ENCODE measurements at regions not wholly inside any gene's neighbourhood (a gene's known extent, or its start where the extent isn't known, plus 50 kb on each side); places are given as distances from the start of the nearest gene placed in this dataset.
A peak's percentile ranks its signal among the peaks of the same experiment; 100 is the strongest.
"Not testable (repeated sequence)": the region's sequence is repeated elsewhere in the genome, so short reads cannot be mapped to it uniquely, and the experiment has no call there.

DNA sequence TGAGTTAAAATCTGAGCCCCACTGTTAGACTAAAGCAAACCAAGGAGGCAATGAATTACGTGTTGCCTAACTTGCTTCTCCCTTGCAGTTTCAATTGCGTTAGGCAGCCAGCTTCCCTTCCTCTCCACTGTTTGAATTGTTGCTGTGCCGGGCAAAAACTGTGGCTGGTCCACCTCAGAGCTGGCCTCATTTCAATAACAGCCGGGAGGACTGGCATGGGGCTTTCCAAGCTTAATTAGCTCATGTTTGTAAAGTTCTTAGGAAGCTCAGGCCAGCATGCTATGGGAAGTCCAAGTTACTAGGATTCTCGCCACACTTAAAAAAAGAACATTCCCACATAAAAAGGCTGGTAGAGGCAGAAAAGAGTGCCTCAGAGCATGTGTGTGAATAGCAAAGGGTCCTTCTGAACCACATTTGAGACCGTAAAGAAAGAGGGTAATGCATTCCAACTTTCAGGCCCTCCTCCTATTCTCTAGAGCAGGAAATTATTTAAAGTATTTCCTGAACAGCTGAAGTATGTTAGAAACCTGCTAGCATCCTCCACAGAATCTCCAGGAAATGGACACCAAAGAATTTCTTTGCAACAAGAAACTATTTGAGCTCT is 79.0 kb upstream of the SMURF2 start:
- POLR2A ChIA-PET = no interaction called here
- DNase-seq (no peak), ATAC-seq (ENCODE audit: low read depth) (no peak)
- no peaks in the 10 kb centered on the region for H3K9me3 Mint-ChIP-seq
- H3K27ac Mint-ChIP-seq = no peak overlapping the region
- no peaks in the 10 kb centered on the region for H3K27me3 Mint-ChIP-seq
- no peak overlapping the region for H3K4me3 Mint-ChIP-seq
- no peaks in the 10 kb centered on the region for H3K36me3 Mint-ChIP-seq
- H3K4me1 Mint-ChIP-seq = peaks cover 19% of the 10 kb centered on the region

DNA sequence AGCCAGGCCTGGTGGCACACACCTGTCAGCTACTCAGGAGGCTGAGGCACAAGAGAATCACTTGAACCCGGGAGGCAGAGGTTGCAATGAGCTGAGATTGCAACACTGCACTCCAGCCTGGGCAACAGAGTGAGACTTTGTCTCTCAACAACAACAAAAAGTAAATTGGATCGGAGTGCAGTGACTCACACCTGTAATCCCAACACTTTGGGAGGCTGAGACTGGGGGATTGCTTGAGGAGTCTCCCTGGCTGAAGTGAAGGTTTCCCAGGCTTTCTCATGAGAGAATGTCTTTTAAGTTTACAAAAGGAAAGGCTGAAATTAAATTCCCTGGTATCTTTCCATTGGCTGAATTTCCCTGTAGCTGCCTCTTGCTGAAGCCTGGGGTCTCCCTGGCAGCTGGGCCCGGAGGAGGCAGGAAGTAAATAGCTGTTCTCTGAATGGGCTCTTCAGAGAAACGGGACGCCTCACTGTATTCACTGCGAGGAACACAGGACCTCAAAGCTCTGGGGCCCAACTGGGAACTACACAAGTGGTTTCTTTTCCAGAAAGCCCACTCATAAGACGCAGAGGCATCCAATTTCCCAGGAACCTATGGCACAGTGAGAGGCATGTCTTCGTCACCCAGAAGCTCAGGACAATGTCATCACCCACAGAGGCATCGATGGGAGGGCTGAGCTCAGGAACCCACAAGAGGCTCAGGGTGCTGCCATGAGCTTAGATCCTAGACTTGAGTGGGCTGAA is 77.4 kb upstream of the SMURF2 start:
- H3K4me1 Mint-ChIP-seq = peaks cover 23% of the 10 kb centered on the region
- H3K4me3 Mint-ChIP-seq = no peak overlapping the region
- no peak for DNase-seq
- H3K36me3 Mint-ChIP-seq = no peaks in the 10 kb centered on the region
- no peaks in the 10 kb centered on the region for H3K27me3 Mint-ChIP-seq
- POLR2A ChIA-PET = interaction anchor here (1.0 kb wide), 1 partner anchor 234 kb away, joined by 3 read pairs; no protein-coding TSS in a partner anchor
- peak overlapping the region; percentile 65 for H3K27ac Mint-ChIP-seq
- no peak for ATAC-seq (ENCODE audit: low read depth)
- no peaks in the 10 kb centered on the region for H3K9me3 Mint-ChIP-seq

DNA sequence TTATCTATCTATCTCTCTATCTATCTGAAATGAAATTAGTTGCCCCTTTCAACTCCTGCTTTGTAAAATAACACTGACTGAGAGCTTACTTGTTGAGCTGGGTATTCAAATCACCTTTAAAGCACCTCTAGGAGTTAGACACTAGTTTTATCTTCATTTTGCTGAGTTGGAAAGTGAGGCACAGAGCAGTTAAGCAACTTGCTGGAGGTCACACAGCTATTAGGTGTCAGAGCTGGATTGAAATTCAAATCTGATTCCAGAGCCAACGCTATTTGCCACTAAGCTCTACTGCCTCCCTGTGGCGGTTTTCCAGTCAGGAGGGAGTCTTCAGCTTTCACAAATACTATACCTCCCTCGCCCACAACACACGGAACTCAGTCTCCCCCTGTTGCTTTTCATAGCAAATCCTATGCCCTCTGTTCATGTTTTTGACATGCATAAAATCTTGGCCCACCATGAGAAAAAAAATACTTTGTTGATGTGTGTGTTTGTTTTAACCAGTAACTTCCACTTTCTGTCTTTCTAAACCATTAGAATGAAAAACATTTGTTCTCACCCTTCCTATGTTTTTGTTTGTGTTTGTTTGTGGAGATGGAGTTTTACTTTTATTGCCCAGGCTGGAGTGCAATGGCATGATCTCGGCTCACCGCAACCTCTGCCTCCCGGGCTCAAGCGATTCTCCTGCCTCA is 74.8 kb upstream of the SMURF2 start:
- ATAC-seq (ENCODE audit: low read depth) = peak; percentile 83

DNA sequence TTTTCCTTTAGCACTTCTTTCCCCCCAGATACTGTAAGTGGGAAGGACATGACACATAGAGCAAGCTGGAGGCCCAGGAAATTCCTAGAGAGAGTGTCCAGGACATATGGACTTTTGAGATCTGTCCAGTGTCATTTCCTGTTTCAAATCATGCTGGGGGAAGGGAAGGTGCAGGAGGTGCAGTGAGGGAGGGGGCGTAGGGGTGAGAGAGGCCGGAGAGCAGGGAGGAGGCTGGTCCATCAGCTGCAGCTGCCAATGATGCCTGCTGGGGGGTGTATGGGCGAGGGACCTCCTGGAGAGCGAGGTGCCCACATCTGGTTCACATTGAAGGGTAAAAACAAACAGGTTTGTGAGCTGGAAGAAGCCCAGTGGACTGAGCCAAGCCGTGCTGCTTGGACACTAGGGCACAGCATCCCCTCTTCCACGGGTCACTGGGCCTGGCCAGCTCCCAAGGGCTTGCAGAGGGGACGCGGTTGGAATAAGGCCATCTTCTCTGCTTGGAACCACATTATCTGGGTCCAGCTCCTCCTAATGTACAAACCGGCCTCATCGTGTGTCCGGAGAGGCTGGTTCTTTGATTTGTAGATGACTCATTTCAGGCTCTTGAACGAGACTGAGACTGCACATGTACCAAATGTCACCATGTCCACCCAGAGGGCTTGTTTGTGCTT is 70.4 kb upstream of the SMURF2 start:
- Mint-ChIP-seq H3K27me3 (peaks cover 2% of the 10 kb centered on the region), H3K4me1 (peaks cover 12% of the 10 kb centered on the region), H3K36me3 (no peaks in the 10 kb centered on the region), H3K4me3 (no peak overlapping the region), H3K9me3 (no peaks in the 10 kb centered on the region), H3K27ac (no peak overlapping the region)
- ATAC-seq (ENCODE audit: low read depth) (no peak), DNase-seq (no peak)
- POLR2A ChIA-PET = no interaction called here

More for the DNA sequence above, 74.8 kb upstream of the SMURF2 start:
- Mint-ChIP-seq H3K27ac (no peak overlapping the region), H3K27me3 (peaks cover 2% of the 10 kb centered on the region), H3K9me3 (no peaks in the 10 kb centered on the region), H3K4me3 (no peak overlapping the region), H3K36me3 (no peaks in the 10 kb centered on the region), H3K4me1 (peaks cover 23% of the 10 kb centered on the region)
- POLR2A ChIA-PET = interaction anchor here (1.1 to 1.3 kb wide), 3 partner anchors 12 to 74 kb away, joined by 3 to 4 read pairs (median 4); no protein-coding TSS in a partner anchor
- peak; percentile 41 for DNase-seq

DNA sequence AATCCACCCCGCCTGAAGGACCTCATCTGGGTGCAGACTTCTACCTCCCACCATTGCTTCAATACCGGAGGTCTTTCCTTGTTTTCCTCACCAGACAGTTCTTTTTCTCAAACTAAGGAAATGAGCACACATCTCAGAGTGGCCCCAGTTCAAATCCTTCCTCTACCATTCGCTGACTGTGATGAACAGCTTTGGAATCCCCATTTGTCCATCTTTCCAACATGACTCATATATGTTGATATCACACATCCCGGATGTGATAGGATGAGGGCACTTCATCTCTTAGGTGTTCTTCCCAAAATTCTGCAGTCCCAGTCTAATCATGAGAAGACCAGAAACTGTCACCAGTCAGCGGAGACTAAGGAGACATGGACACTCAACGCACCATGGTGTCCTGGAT is 67.9 kb upstream of the SMURF2 start:
- H3K36me3 Mint-ChIP-seq; ATAC-seq (ENCODE audit: low read depth); POLR2A ChIA-PET; H3K4me3 Mint-ChIP-seq; DNase-seq; H3K4me1 Mint-ChIP-seq; H3K27ac Mint-ChIP-seq; H3K27me3 Mint-ChIP-seq; H3K9me3 Mint-ChIP-seq: not testable (repeated sequence)

DNA sequence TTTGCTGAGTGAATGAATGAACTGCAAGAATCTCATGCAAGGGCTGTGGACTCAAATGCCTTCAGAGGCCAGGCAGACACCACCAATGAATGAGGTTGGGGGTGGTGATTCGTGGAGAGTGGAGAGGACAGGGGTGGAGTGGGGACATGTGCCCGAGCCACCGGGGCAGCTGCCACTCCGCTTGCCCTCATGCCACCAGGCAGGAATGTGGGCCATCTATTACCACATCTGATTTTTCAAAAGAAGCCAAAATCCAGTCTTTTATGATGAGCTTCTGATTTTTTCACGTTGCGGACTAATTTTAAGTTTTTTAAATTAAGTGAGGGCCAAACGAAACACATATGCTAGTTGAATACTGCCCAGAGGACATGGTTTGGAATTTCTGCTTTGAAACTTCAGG is 67.1 kb upstream of the SMURF2 start:
- H3K4me1 Mint-ChIP-seq = no peaks in the 10 kb centered on the region
- H3K36me3 Mint-ChIP-seq = no peaks in the 10 kb centered on the region
- no peak overlapping the region for H3K27ac Mint-ChIP-seq

DNA sequence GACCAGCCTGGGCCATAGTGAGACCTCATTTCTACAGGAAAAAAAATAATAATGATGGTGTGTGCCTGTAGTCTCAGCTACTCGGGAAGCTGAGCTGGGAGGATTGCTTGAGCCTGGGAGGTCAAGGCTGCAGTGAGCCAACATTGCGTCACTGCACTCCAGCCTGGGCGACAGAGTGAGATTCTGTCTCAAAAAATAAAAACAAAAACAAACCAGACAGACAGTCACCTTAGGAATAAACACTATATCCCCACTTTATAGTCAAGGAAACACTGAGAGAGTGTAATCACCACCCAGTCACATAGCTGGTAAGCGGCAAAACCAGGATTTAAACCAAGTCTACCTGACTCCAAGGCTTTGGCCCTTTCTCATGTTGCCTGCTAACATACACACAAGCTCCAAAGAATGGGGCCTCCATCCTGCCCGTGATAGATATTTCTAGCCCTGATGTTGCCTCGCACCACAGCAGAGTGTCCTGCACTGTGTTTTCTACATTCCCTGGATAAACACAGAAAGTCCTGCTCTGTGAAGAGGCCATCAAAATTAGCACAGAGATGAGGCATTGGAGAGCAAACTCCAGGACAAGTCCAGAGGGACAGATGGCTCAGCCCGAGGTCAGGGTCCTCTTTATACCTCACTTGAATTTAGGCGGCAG is 66.1 kb upstream of the SMURF2 start:
- POLR2A ChIA-PET = no interaction called here
- Mint-ChIP-seq H3K9me3 (no peaks in the 10 kb centered on the region), H3K4me3 (no peak overlapping the region), H3K27ac (no peak overlapping the region), H3K4me1 (no peaks in the 10 kb centered on the region), H3K27me3 (peaks cover 2% of the 10 kb centered on the region), H3K36me3 (no peaks in the 10 kb centered on the region)
- ATAC-seq (ENCODE audit: low read depth) = no peak
- no peak for DNase-seq

More for the DNA sequence above, 67.1 kb upstream of the SMURF2 start:
- Mint-ChIP-seq H3K9me3 (no peaks in the 10 kb centered on the region), H3K4me3 (no peak overlapping the region), H3K27me3 (peaks cover 2% of the 10 kb centered on the region)
- POLR2A ChIA-PET = no interaction called here
- no peak for DNase-seq
- no peak for ATAC-seq (ENCODE audit: low read depth)

DNA sequence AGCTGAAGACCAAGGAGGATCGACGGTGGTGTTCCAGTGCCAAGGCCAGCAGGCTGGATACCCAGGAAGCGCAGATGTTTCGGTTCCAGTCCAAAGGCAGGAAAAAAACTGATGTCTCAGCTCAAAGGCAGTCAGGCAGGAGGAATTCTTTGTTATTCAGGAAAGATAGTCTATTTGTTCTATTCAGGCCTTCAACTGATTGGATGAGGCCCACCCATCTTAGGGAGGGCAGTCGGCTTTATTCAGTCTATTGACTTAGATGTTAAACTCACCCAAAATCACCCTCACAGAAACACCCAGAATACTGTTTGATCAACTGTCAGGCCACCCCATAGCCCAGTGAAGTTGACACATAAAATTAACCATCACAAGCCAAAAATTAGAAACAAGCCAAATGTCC is 63.9 kb upstream of the SMURF2 start:
- POLR2A ChIA-PET; H3K27me3 Mint-ChIP-seq; H3K27ac Mint-ChIP-seq; H3K36me3 Mint-ChIP-seq; DNase-seq; H3K4me3 Mint-ChIP-seq; H3K9me3 Mint-ChIP-seq; H3K4me1 Mint-ChIP-seq; ATAC-seq (ENCODE audit: low read depth): not testable (repeated sequence)

DNA sequence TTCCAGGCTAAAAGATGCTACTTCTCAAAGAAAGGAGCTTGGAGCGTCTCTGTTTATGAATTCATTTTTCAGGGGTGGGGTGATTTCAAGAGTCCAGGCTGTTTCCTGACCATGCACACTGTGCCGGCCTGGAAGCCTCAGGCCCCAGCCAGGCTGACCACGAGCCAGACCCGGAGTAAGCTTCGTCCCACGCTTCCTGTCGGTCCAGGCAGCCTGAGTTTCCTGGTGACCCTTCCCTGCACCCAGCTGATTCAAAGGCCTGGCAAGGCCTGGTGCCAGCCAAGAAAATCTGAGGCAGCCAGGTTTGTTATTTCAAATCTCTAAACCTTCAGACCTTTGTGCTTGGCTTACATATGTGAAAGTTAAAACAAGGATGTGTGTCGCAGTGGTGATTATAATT is 62.1 kb upstream of the SMURF2 start:
- POLR2A ChIA-PET; H3K4me1 Mint-ChIP-seq; H3K27me3 Mint-ChIP-seq; H3K9me3 Mint-ChIP-seq; ATAC-seq (ENCODE audit: low read depth); DNase-seq; H3K36me3 Mint-ChIP-seq; H3K27ac Mint-ChIP-seq; H3K4me3 Mint-ChIP-seq: not testable (repeated sequence)

DNA sequence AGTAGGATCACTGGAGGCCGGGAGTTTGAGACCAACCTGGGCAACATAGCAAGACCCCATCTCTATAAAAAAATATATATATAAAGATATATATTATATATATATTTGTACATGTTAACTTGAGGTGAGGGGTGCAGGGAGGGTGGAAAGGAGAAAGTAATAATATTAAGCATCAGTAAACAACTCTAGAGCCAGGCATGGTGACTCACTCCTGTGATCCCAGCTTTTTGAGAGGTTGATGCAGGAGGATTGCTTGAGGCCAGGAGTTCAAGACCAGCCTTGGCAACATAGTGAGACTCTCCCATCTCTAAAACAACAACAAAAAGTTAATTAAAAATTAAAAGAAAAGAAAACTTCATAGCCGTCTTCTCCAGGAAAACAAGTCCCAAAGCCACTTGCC is 61.7 kb upstream of the SMURF2 start:
- no peaks in the 10 kb centered on the region for H3K27me3 Mint-ChIP-seq
- no peaks in the 10 kb centered on the region for H3K4me1 Mint-ChIP-seq
- ATAC-seq (ENCODE audit: low read depth) (no peak), DNase-seq (no peak)
- H3K4me3 Mint-ChIP-seq = no peak overlapping the region
- H3K9me3 Mint-ChIP-seq = no peaks in the 10 kb centered on the region
- POLR2A ChIA-PET = no interaction called here
- H3K27ac Mint-ChIP-seq = no peak overlapping the region
- no peaks in the 10 kb centered on the region for H3K36me3 Mint-ChIP-seq

DNA sequence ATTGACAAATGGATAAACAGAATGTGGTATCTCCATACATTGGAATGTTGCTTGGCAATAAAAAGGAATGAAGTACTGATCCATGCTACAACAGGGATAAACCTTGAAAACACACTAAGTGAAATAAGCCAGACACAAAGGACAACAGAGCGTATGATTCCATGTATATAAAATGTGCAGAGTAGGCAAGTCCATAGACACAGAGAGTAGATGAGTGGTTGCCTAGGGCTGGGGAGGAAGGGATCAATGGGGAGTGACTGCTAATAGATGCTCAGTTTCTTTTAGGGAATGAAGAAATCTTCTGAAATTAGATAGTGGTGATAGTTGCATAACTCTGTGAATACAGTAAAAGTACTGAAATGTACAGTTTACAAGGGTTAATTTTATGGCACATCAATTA is 59.4 kb upstream of the SMURF2 start:
- H3K27ac Mint-ChIP-seq; DNase-seq; H3K36me3 Mint-ChIP-seq; H3K4me1 Mint-ChIP-seq; H3K4me3 Mint-ChIP-seq; POLR2A ChIA-PET; H3K27me3 Mint-ChIP-seq; H3K9me3 Mint-ChIP-seq; ATAC-seq (ENCODE audit: low read depth): not testable (repeated sequence)

DNA sequence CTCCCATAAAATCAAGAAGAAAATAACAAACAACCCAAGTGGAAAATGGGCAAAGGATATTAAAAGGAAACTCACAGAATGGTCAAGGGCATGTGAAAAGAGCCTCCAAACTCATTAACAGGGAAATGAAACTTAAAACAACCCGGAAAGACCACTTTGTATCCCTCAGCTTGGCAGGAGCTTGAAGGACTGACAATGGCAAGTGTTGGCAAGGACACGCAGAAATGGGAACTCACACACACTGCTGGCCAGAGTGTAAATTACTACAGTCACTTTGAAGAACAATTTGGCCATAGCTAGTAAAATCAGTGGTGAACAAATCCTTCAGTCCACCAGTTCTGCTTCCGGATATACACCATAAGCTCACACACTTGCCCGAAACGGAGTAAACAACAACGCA is 58.1 kb upstream of the SMURF2 start:
- POLR2A ChIA-PET; H3K27ac Mint-ChIP-seq; DNase-seq; H3K4me1 Mint-ChIP-seq; H3K9me3 Mint-ChIP-seq; H3K4me3 Mint-ChIP-seq; H3K27me3 Mint-ChIP-seq; ATAC-seq (ENCODE audit: low read depth); H3K36me3 Mint-ChIP-seq: not testable (repeated sequence)

DNA sequence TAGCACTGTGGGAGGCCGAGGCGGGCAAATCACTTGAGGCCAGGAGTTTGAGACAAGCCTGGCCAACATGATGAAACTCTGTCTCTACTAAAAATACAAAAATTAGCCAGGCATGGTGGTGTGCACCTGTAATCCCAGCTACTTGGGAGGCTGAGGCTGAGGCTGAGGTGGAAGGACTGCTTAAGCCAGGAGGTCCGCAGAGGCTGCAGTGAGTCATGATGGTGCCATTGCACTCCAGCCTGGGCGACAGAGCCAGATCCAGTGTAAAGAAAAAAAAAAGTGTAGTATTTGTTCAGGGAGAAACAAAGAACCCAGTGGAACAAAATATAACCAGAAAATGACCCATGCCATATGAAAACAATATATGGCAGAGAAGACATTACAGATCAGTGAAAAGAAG is 57.4 kb upstream of the SMURF2 start:
- H3K4me3 Mint-ChIP-seq; H3K27me3 Mint-ChIP-seq; DNase-seq; H3K36me3 Mint-ChIP-seq; H3K9me3 Mint-ChIP-seq; H3K4me1 Mint-ChIP-seq; POLR2A ChIA-PET; H3K27ac Mint-ChIP-seq; ATAC-seq (ENCODE audit: low read depth): not testable (repeated sequence)

Data from activated naive CD8-positive, alpha-beta T cell treated with anti-CD3 and anti-CD28 coated beads, Interleukin-2, amount 10 ng/mL, durations not matched to agents 7 days and 5 days (primary cell).